ENCODE measurements at regions not wholly inside any gene's neighbourhood (a gene's known extent, or its start where the extent isn't known, plus 50 kb on each side); places are given as distances from the start of the nearest gene placed in this dataset.

DNA sequence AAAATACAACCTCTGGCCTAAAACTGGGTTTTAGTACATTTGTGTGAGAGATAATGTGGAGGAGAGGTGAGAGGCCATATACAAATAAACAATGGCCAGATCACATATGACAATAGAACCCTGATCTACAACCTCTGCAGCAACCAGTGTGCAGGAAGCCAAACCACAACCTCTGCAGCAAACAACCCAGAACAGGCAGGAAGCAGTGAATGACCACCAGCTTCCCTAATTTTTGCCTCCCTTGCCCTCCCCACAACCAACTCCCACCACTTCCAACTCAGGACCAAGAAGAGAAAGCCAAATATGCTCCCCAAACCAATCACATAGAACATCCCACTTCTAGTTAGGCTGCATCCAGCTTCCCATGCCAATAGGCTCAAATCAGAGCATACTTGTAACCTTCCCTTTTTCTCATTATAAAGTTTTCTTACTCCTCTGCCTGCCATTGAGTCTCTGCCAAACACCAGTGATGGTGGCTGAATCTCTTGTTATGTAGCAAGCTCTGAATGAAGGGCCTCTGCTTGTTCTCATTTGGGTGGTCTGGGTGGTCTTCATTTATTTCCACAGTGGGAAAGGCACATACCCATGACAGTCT is 102.6 kb upstream of the GAP43 start:
- Histone ChIP-seq H4K91ac (ENCODE audit: insufficient read depth, low read depth, low read length) (no peak overlapping the region), H2AFZ (replicated peaks; ENCODE audit: low read length, poor library complexity) (no peak overlapping the region), H2AK9ac (replicated peaks; ENCODE audit: low read depth, low read length, poor library complexity) (no peak overlapping the region), H3K56ac (ENCODE audit: extremely low read depth, insufficient read depth, low read length) (no peak overlapping the region), H3K9me1 (ENCODE audit: insufficient read depth, low read length) (no peaks in the 10 kb centered on the region), H3K23ac (ENCODE audit: low read depth, low read length) (no peak overlapping the region), H4K20me1 (ENCODE audit: insufficient read depth, low read length) (no peaks in the 10 kb centered on the region), H4K8ac (ENCODE audit: low read depth in 2 of 2, low read length in 2 of 2) (no peak overlapping the region), H3K4me1 (ENCODE audit: control insufficient read depth, insufficient read depth, low read length) (peaks cover 2% of the 10 kb centered on the region; the same call in 1 of the 2 replicates), H3K27ac (ENCODE audit: insufficient read depth, low read length) (no peak overlapping the region), H2BK120ac (ENCODE audit: low read depth, low read length) (no peak overlapping the region), H3K9me3 (ENCODE audit: control insufficient read depth, insufficient read depth, low read length) (no peaks in the 10 kb centered on the region), H3K4ac (ENCODE audit: low read depth, low read length) (no peak overlapping the region), H2BK15ac (ENCODE audit: low read depth, low read length) (no peak overlapping the region), H4K5ac (ENCODE audit: low read depth, low read length) (no peak overlapping the region), H2BK5ac (ENCODE audit: low read depth, low read length, poor library complexity, severe bottlenecking) (no peak overlapping the region), H2AK5ac (ENCODE audit: low read depth, low read length) (no peak overlapping the region), H3K4me2 (ENCODE audit: low read depth, low read length) (no peak overlapping the region), H3K18ac (ENCODE audit: low read depth, low read length) (no peak overlapping the region), H3K79me1 (ENCODE audit: low read depth in 1 of 2, low read length in 2 of 2) (no peaks in the 10 kb centered on the region), H3K27me3 (ENCODE audit: control insufficient read depth, insufficient read depth, low read length) (no peaks in the 10 kb centered on the region), H3K36me3 (ENCODE audit: control insufficient read depth, insufficient read depth, low read length) (no peaks in the 10 kb centered on the region), H3K9ac (ENCODE audit: low read depth, low read length) (no peak overlapping the region), H3K14ac (replicated peaks; ENCODE audit: low read depth, low read length) (no peak overlapping the region), H3K4me3 (ENCODE audit: insufficient read depth, low read depth, low read length) (no peak overlapping the region), H2BK20ac (ENCODE audit: low read depth, low read length) (no peak overlapping the region)
- intact Hi-C loops (cut with micrococcal nuclease) (no loop called here), in situ Hi-C loops (cut with MboI; ENCODE audit: low sequenced_read_pairs) (no loop called here), dilution Hi-C loops (cut with HindIII; ENCODE audit: low sequenced_read_pairs, unreplicated experiment) (no loop called here)
- BruUV-seq (replicated peaks): no TSS peak
- POLR2A ChIA-PET (ENCODE audit: unreplicated experiment): no interaction called here
- DNase-seq (no peak), ATAC-seq (ENCODE audit: low read depth) (no peak)
- no peak for TF ChIP-seq RAD21 (IDR thresholded peaks at IDR 0.05; ENCODE audit: low read length)
- TF ChIP-seq, protein P1, sequence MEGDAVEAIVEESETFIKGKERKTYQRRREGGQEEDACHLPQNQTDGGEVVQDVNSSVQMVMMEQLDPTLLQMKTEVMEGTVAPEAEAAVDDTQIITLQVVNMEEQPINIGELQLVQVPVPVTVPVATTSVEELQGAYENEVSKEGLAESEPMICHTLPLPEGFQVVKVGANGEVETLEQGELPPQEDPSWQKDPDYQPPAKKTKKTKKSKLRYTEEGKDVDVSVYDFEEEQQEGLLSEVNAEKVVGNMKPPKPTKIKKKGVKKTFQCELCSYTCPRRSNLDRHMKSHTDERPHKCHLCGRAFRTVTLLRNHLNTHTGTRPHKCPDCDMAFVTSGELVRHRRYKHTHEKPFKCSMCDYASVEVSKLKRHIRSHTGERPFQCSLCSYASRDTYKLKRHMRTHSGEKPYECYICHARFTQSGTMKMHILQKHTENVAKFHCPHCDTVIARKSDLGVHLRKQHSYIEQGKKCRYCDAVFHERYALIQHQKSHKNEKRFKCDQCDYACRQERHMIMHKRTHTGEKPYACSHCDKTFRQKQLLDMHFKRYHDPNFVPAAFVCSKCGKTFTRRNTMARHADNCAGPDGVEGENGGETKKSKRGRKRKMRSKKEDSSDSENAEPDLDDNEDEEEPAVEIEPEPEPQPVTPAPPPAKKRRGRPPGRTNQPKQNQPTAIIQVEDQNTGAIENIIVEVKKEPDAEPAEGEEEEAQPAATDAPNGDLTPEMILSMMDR (conservative IDR thresholded peaks at IDR 0.05; ENCODE audit: low read depth, low read length): no peak
- no peak for TF ChIP-seq POLR2A (IDR thresholded peaks at IDR 0.05; ENCODE audit: low read depth, low read length)
- no peak for TF ChIP-seq RCOR1 (IDR thresholded peaks at IDR 0.05; ENCODE audit: insufficient replicate concordance, low read length)
- TF ChIP-seq, protein P2, sequence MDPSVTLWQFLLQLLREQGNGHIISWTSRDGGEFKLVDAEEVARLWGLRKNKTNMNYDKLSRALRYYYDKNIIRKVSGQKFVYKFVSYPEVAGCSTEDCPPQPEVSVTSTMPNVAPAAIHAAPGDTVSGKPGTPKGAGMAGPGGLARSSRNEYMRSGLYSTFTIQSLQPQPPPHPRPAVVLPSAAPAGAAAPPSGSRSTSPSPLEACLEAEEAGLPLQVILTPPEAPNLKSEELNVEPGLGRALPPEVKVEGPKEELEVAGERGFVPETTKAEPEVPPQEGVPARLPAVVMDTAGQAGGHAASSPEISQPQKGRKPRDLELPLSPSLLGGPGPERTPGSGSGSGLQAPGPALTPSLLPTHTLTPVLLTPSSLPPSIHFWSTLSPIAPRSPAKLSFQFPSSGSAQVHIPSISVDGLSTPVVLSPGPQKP (IDR thresholded peaks at IDR 0.05; ENCODE audit: borderline replicate concordance, low read depth, low read length): no peak
- TF ChIP-seq USF2 (IDR thresholded peaks at IDR 0.05; ENCODE audit: low read depth, low read length): no peak
- no peak for TF ChIP-seq FOS (IDR thresholded peaks at IDR 0.05; ENCODE audit: low read depth, low read length)
- TF ChIP-seq MXI1 (IDR thresholded peaks at IDR 0.05; ENCODE audit: borderline replicate concordance, low read depth, low read length): no peak
- no peak for TF ChIP-seq SMC3 (IDR thresholded peaks at IDR 0.05; ENCODE audit: low read depth, low read length)
- TF ChIP-seq BHLHE40 (IDR thresholded peaks at IDR 0.05; ENCODE audit: low read depth, low read length): no peak
- TF ChIP-seq RFX5 (IDR thresholded peaks at IDR 0.05; ENCODE audit: low read depth, low read length): no peak
- no peak for TF ChIP-seq MAZ (IDR thresholded peaks at IDR 0.05; ENCODE audit: borderline replicate concordance, low read depth, low read length)
- no peak for TF ChIP-seq CHD1 (IDR thresholded peaks at IDR 0.05; ENCODE audit: low read depth, low read length)
- CTCF ChIA-PET: no interaction called here
